Activated CD8-positive, alpha-beta memory T cell treated with anti-CD3 and anti-CD28 coated beads for 1 hour (primary cell): ENCODE measurements at regions not wholly inside any gene's neighbourhood (a gene's known extent, or its start where the extent isn't known, plus 50 kb on each side); places are given as distances from the start of the nearest gene placed in this dataset.

Experiments used
- DNase-seq, 2 donors: peaks; one replicate each; pipeline ENCODE4 v3.0.0-alpha.2; 2020; ENCODE audit warnings: low read depth in 1 of 2; ENCODE audit errors: extremely low read depth in 1 of 2

- DNase-seq, result no peak
These were observed 304.4 kb downstream of the RRAGC start for GRCh38 chr1:38555130-38555529.

GRCh38 chr1:38551318-38552307 lies 308.0 kb downstream of the RRAGC start:
- DNase-seq, result no peak

- no peak for DNase-seq
These were observed 310.4 kb downstream of the RRAGC start for GRCh38 chr1:38549191-38549590.

- no peak for DNase-seq
These were observed 312.3 kb downstream of the RRAGC start for GRCh38 chr1:38547321-38547720.

- DNase-seq, result no peak
These were observed 312.9 kb downstream of the RRAGC start for GRCh38 chr1:38546636-38547035.

- DNase-seq, result no peak
These were observed 318.3 kb downstream of the RRAGC start for GRCh38 chr1:38541223-38541622.

- DNase-seq, result no peak
These were observed 319.6 kb downstream of the RRAGC start for GRCh38 chr1:38539931-38540330.

- DNase-seq, result no peak
These were observed 320.7 kb downstream of the RRAGC start for GRCh38 chr1:38538834-38539233.

GRCh38 chr1:38536089-38536488 lies 323.5 kb downstream of the RRAGC start:
- DNase-seq, result no peak

GRCh38 chr1:38534473-38534823 lies 325.1 kb downstream of the RRAGC start:
- no peak for DNase-seq

- DNase-seq, result no peak
These were observed 325.6 kb downstream of the RRAGC start for GRCh38 chr1:38533772-38534472.

GRCh38 chr1:38530957-38531356 lies 328.6 kb downstream of the RRAGC start:
- DNase-seq, result no peak

GRCh38 chr1:38529946-38530345 lies 329.6 kb downstream of the RRAGC start:
- no peak for DNase-seq

GRCh38 chr1:38529391-38529790 lies 330.2 kb downstream of the RRAGC start:
- DNase-seq, result no peak

GRCh38 chr1:38528623-38529022 lies 330.9 kb downstream of the RRAGC start:
- no peak for DNase-seq

GRCh38 chr1:38527373-38527966 lies 332.1 kb downstream of the RRAGC start:
- peak; percentile 3 for DNase-seq

GRCh38 chr1:38526046-38526445 lies 333.5 kb downstream of the RRAGC start:
- DNase-seq, result no peak

GRCh38 chr1:38525343-38526043 lies 334.1 kb downstream of the RRAGC start:
- no peak for DNase-seq

GRCh38 chr1:38524025-38524641 lies 335.4 kb downstream of the RRAGC start:
- DNase-seq, result no peak

- DNase-seq, result no peak
These were observed 336.0 kb downstream of the RRAGC start for GRCh38 chr1:38523568-38523939.
